K562 (cell line): ENCODE measurements at regions not wholly inside any gene's neighbourhood (a gene's known extent, or its start where the extent isn't known, plus 50 kb on each side); places are given as distances from the start of the nearest gene placed in this dataset.

ENCODE experiments used
- CBX5 ChIP-seq: IDR thresholded peaks from 2 replicates; pipeline ENCODE4 v1.6.1; 2014; ENCODE audit warnings: low read depth, borderline replicate concordance
- E2F6 ChIP-seq, 2 experiments: IDR thresholded peaks; 2 replicates each; pipeline ENCODE4 v1.6.1; 2011; ENCODE audit warnings: borderline replicate concordance in 1 of 2, control low read depth in 1 of 2, low read depth in 1 of 2, low read length in 1 of 2, mild to moderate bottlenecking in 1 of 2, mixed read lengths in 1 of 2, moderate library complexity in 1 of 2; ENCODE audit not compliant: insufficient read depth in 1 of 2, insufficient read length in 1 of 2, poor library complexity in 1 of 2, severe bottlenecking in 1 of 2; ENCODE audit errors: extremely low read depth in 1 of 2
- ESRRA ChIP-seq: fragments of 450-650 bp; IDR thresholded peaks from 2 replicates; pipeline ENCODE4 v1.6.1; 2014; ENCODE audit warnings: low read depth, mild to moderate bottlenecking, moderate library complexity, borderline replicate concordance
- ESRRB ChIP-seq: fragments of 250-450 bp; sonication (Bioruptor Pico); IDR thresholded peaks from 2 replicates; pipeline ENCODE4 v1.5.0; 2020; ENCODE audit warnings: mild to moderate bottlenecking, moderate library complexity, borderline replicate concordance
- FOXA3 ChIP-seq, 2 experiments: fragments of 450-650 bp in 1 of 2; sonication (generic) in 1 of 2; formaldehyde crosslinking; IDR thresholded peaks in 1 of 2; conservative IDR thresholded peaks in 1 of 2; 2 replicates each; pipeline versions ENCODE4 v1.4.0 to v1.8.0; 2020 to 2022; ENCODE audit warnings: mild to moderate bottlenecking in 2 of 2, missing genetic modification reagents in 1 of 2
- GATAD2A ChIP-seq: fragments of 450-650 bp; IDR thresholded peaks from 2 replicates; pipeline ENCODE4 v1.6.1; 2017
- GTF3C2 ChIP-seq: IDR thresholded peaks from 3 replicates; pipeline ENCODE4 v1.6.1; 2011; ENCODE audit warnings: borderline replicate concordance, mild to moderate bottlenecking, moderate library complexity; ENCODE audit not compliant: insufficient read length; ENCODE audit errors: extremely low read depth
- HNRNPLL ChIP-seq: fragments of 200-400 bp; formaldehyde crosslinking; IDR thresholded peaks from 2 replicates; pipeline ENCODE4 v1.6.1; 2017; ENCODE audit warnings: low read length, low read depth, mild to moderate bottlenecking; ENCODE audit not compliant: poor library complexity, severe bottlenecking
- ID3 ChIP-seq, 2 experiments: fragments of 250-450 bp in 1 of 2; fragments of 450-650 bp in 1 of 2; sonication (Bioruptor Pico) in 1 of 2; IDR thresholded peaks; 2 replicates each; pipeline versions ENCODE4 v1.6.1 to v1.8.0; 2016 to 2021; ENCODE audit warnings: mild to moderate bottlenecking in 2 of 2, moderate library complexity in 2 of 2, missing compliant biosample characterization in 1 of 2, missing genetic modification characterization in 1 of 2
- KAT2B ChIP-seq: IDR thresholded peaks from one replicate; pipeline ENCODE4 v1.6.1; 2012; ENCODE audit warnings: low read depth, mild to moderate bottlenecking, control low read depth, inconsistent platforms, low read length, moderate library complexity
- NCOA6 ChIP-seq: fragments of 450-650 bp; IDR thresholded peaks from 2 replicates; pipeline ENCODE4 v1.6.1; 2017; ENCODE audit warnings: mild to moderate bottlenecking
- RCOR1 ChIP-seq, 2 experiments: IDR thresholded peaks; 2 replicates each; pipeline ENCODE4 v1.6.1; 2012; ENCODE audit warnings: low read depth in 2 of 2, low read length in 2 of 2, borderline replicate concordance in 1 of 2, improper control_type of control experiment in 1 of 2
- SMAD4 ChIP-seq: fragments of 250-450 bp; sonication (Bioruptor Pico); conservative IDR thresholded peaks from 2 replicates; pipeline ENCODE4 v1.8.0; 2021; ENCODE audit warnings: inconsistent platforms, mild to moderate bottlenecking, moderate library complexity
- TAF15 ChIP-seq: fragments of 200-400 bp; formaldehyde crosslinking; IDR thresholded peaks from 2 replicates; pipeline ENCODE4 v1.6.1; 2017; ENCODE audit warnings: mild to moderate bottlenecking, low read depth, low read length, moderate library complexity
- TEAD1 ChIP-seq, 2 experiments: fragments of 450-650 bp in 1 of 2; sonication (generic) in 1 of 2; formaldehyde crosslinking; IDR thresholded peaks; 2 replicates each; pipeline versions ENCODE4 v1.4.0 to v1.8.0; 2020 to 2022; ENCODE audit warnings: mild to moderate bottlenecking in 2 of 2, missing genetic modification reagents in 1 of 2
- TOE1 ChIP-seq, 2 experiments: fragments of 450-650 bp in 1 of 2; sonication (generic) in 1 of 2; formaldehyde crosslinking in 1 of 2; IDR thresholded peaks; 2 replicates each; pipeline versions ENCODE4 v1.7.1 to v1.8.0; 2016 to 2022; ENCODE audit warnings: borderline replicate concordance in 2 of 2, mild to moderate bottlenecking in 2 of 2, antibody characterized with exemption in 1 of 2, inconsistent platforms in 1 of 2, low read depth in 1 of 2, missing genetic modification reagents in 1 of 2, moderate library complexity in 1 of 2
- ZBTB9 ChIP-seq: fragments of 450-650 bp; formaldehyde crosslinking; IDR thresholded peaks from 2 replicates; pipeline ENCODE4 v1.4.0; 2020; ENCODE audit warnings: mild to moderate bottlenecking, moderate library complexity
- ZEB2 ChIP-seq: fragments of 450-650 bp; IDR thresholded peaks from 2 replicates; pipeline ENCODE4 v1.6.1; 2016
- ZNF583 ChIP-seq: fragments of 250-450 bp; sonication (Bioruptor Pico); IDR thresholded peaks from 2 replicates; pipeline ENCODE4 v1.4.0; 2020
- ZNF76 ChIP-seq: fragments of 250-450 bp; sonication (Bioruptor Pico); IDR thresholded peaks from 2 replicates; pipeline ENCODE4 v1.4.0; 2020; ENCODE audit warnings: mild to moderate bottlenecking, moderate library complexity, borderline replicate concordance

- peak; percentile 88 for TF ChIP-seq ZEB2
- no peak for TF ChIP-seq TAF15
- no peak for TF ChIP-seq ZBTB9 (CRISPR knock-in tag)
- TF ChIP-seq ZNF583 = peak; percentile 62; the same call in 1 of the 2 replicates
- TF ChIP-seq GTF3C2 = no peak
- peak in 1 of 2 experiments; percentile 32; a peak in 1 of 4 replicates for TF ChIP-seq RCOR1 (IDR thresholded peaks at IDR 0.05; ENCODE audit: borderline replicate concordance in 1 of 2, low read depth in 2 of 2, low read length in 2 of 2)
- TF ChIP-seq TOE1 (IDR thresholded peaks at IDR 0.05; ENCODE audit: borderline replicate concordance) = no peak
- no peak for TF ChIP-seq TOE1 (CRISPR knock-in tag; IDR thresholded peaks at IDR 0.05; ENCODE audit: borderline replicate concordance, low read depth)
- TF ChIP-seq ESRRB (CRISPR knock-in tag) = no peak
- 0 out of 2 replicates have a peak, but pooled peaks have one; percentile 5 for TF ChIP-seq CBX5
- TF ChIP-seq ESRRA = 0 out of 2 replicates have a peak, but pooled peaks have one; percentile 33
- TF ChIP-seq TEAD1 (CRISPR knock-in tag; IDR thresholded peaks at IDR 0.05) = no peak
- TF ChIP-seq FOXA3 (CRISPR knock-in tag; conservative IDR thresholded peaks at IDR 0.05 in 1 of 2, IDR thresholded peaks at IDR 0.05 in 1 of 2) = 0 out of 4 replicates have a peak, but pooled peaks of 1 of the 2 experiments have one; percentile 22
- peak; percentile 78; the same call in 1 of the 2 replicates for TF ChIP-seq GATAD2A
- no peak for TF ChIP-seq HNRNPLL
- TF ChIP-seq ID3 (CRISPR knock-in tag; IDR thresholded peaks at IDR 0.05) = no peak
- TF ChIP-seq ID3 (tag; IDR thresholded peaks at IDR 0.05) = no peak
- no peak for TF ChIP-seq ZNF76 (CRISPR knock-in tag)
- TF ChIP-seq NCOA6 = no peak
- TF ChIP-seq SMAD4 = peak; percentile 68; the same call in 1 of the 2 replicates
- TF ChIP-seq E2F6 (IDR thresholded peaks at IDR 0.05; ENCODE audit: borderline replicate concordance in 1 of 2, extremely low read depth in 1 of 2, insufficient read depth in 1 of 2, insufficient read length in 1 of 2, low read depth in 1 of 2, low read length in 1 of 2, poor library complexity in 1 of 2, severe bottlenecking in 1 of 2) = no peak
- TF ChIP-seq KAT2B = no peak
Measured at GRCh38 chr7:106570948-106571418, 90.0 kb downstream of the CCDC71L start (continued).
